K562 (cell line): ENCODE measurements at regions not wholly inside any gene's neighbourhood (a gene's known extent, or its start where the extent isn't known, plus 50 kb on each side); places are given as distances from the start of the nearest gene placed in this dataset.

Experiments
- ATAC-seq: fragments of 200-7000 bp; cut with Tn5 transposase; 3 replicates; pipeline ENCODE4 v1.9.1; 2020; ENCODE audit warnings: moderate library complexity
- BruUV-seq: library from RNA; stranded (reverse); fragments of 400-500 nt; replicated peaks from 2 replicates; lab custom pipeline; 2021; lab: Mats Ljungman, UMichigan
- CTCF ChIA-PET: fragments of 300-600 bp; formaldehyde crosslinking; extraction: SDS; loops from one replicate; lab custom pipeline; 2021; ENCODE audit warnings: low intra/inter-chr PET ratio; lab: Yijun Ruan, JAX
- POLR2A ChIA-PET: fragments of 300-600, 350-650 bp; sonication (Branson Sonifier 250); formaldehyde crosslinking; extraction: SDS; loops from one replicate; lab custom pipeline; 2021; ENCODE audit warnings: antibody characterized with exemption, inconsistent platforms; lab: Yijun Ruan, JAX
- DNase-seq, 4 experiments: peaks; one replicate each; pipeline versions ENCODE4 v3.0.0 to v3.0.0-alpha.2; 2011 to 2018; ENCODE audit warnings: low spot score in 3 of 4, mixed read lengths in 3 of 4; ENCODE audit errors: extremely low read depth in 1 of 4
- FAIRE-seq: peaks from 2 replicates; lab custom pipeline; 2011; peaks lifted over from hg19 to GRCh38; lab: Jason Lieb, UNC
- H2AFZ ChIP-seq: 2 replicates; pipeline ENCODE4 v1.6.0; 2011; ENCODE audit warnings: low read depth, low read length, control low read depth, inconsistent platforms
- H3K27ac ChIP-seq: fragments of 200-600 bp; 3 replicates; pipeline ENCODE4 v1.8.0; 2011; ENCODE audit warnings: low read depth, mild to moderate bottlenecking, control low read depth, inconsistent platforms, low read length, moderate library complexity, mixed read lengths; ENCODE audit errors: extremely low read depth
- H3K27me3 ChIP-seq, 2 experiments: fragments of 300-600 bp in 1 of 2; 2 replicates in 1 of 2; 3 replicates in 1 of 2; pipeline versions ENCODE4 v1.6.0 to v1.8.0; 2011; ENCODE audit warnings: inconsistent platforms in 2 of 2, low read length in 2 of 2, mild to moderate bottlenecking in 1 of 2, mixed read lengths in 1 of 2, moderate library complexity in 1 of 2; ENCODE audit not compliant: control insufficient read depth in 2 of 2, insufficient read depth in 2 of 2
- H3K36me3 ChIP-seq: fragments of 300-600 bp; 3 replicates; pipeline ENCODE4 v1.8.0; 2011; ENCODE audit warnings: mild to moderate bottlenecking, low read length, inconsistent platforms; ENCODE audit not compliant: control insufficient read depth, insufficient read depth
- H3K4me1 ChIP-seq, 2 experiments: fragments of 200-600 bp in 1 of 2; replicated peaks in 1 of 2; 2 replicates in 1 of 2; 3 replicates in 1 of 2; pipeline versions ENCODE4 v1.5.1 to v1.8.0; 2011; ENCODE audit warnings: inconsistent platforms in 2 of 2, low read length in 2 of 2, mild to moderate bottlenecking in 1 of 2, mixed read lengths in 1 of 2, moderate library complexity in 1 of 2; ENCODE audit not compliant: control insufficient read depth in 2 of 2, insufficient read depth in 2 of 2
- H3K4me2 ChIP-seq: 2 replicates; pipeline ENCODE4 v1.6.1; 2011; ENCODE audit warnings: low read length, control low read depth, inconsistent platforms, mixed read lengths; ENCODE audit not compliant: insufficient read depth
- H3K4me3 ChIP-seq: fragments of 200-600 bp; sonication (generic), shearing (Covaris generic); 2 replicates; pipeline ENCODE4 v1.5.1; 2016; ENCODE audit warnings: control low read depth, inconsistent platforms
- H3K79me2 ChIP-seq: fragments of 200-600 bp; 3 replicates; pipeline ENCODE4 v1.8.0; 2011; ENCODE audit warnings: low read length, inconsistent platforms; ENCODE audit not compliant: control insufficient read depth, insufficient read depth
- H3K9ac ChIP-seq, 2 experiments: 2 replicates each; pipeline versions ENCODE4 v1.6.0 to v1.6.1; 2011; ENCODE audit warnings: low read depth in 2 of 2, low read length in 2 of 2, control low read depth in 1 of 2, inconsistent platforms in 1 of 2, mild to moderate bottlenecking in 1 of 2, mixed read lengths in 1 of 2; ENCODE audit not compliant: insufficient read depth in 1 of 2
- H3K9me1 ChIP-seq: one replicate; pipeline ENCODE4 v1.6.0; 2011; ENCODE audit warnings: inconsistent platforms, mild to moderate bottlenecking, low read length, moderate library complexity; ENCODE audit not compliant: control insufficient read depth, insufficient read depth
- H3K9me3 ChIP-seq: replicated peaks from 2 replicates; pipeline ENCODE4 v1.5.1; 2011; ENCODE audit warnings: low read depth, low read length, inconsistent platforms; ENCODE audit not compliant: control insufficient read depth, insufficient read depth
- H4K20me1 ChIP-seq: replicated peaks from 2 replicates; pipeline ENCODE4 v1.6.1; 2011; ENCODE audit warnings: low read length, inconsistent platforms, mixed read lengths; ENCODE audit not compliant: control insufficient read depth, insufficient read depth
- CEBPB ChIP-seq: fragments of 450-650 bp; IDR thresholded peaks from 2 replicates; pipeline ENCODE4 v1.6.1; 2016; ENCODE audit warnings: missing genetic modification characterization, missing compliant biosample characterization
- HEY1 ChIP-seq: fragments of 250-450 bp; sonication (Bioruptor Pico); IDR thresholded peaks from 2 replicates; pipeline ENCODE4 v1.5.0; 2020; ENCODE audit warnings: mild to moderate bottlenecking, moderate library complexity, borderline replicate concordance
- MEF2A ChIP-seq: IDR thresholded peaks from 2 replicates; pipeline ENCODE4 v1.6.1; 2011; ENCODE audit warnings: low read depth, mild to moderate bottlenecking, low read length, moderate library complexity; ENCODE audit not compliant: control insufficient read depth
- MYBL2 ChIP-seq, 2 experiments: fragments of 450-650 bp in 1 of 2; sonication (generic) in 1 of 2; formaldehyde crosslinking in 1 of 2; IDR thresholded peaks; 2 replicates each; pipeline versions ENCODE4 v1.6.1 to v1.8.1; 2017 to 2022; ENCODE audit warnings: borderline replicate concordance in 1 of 2, inconsistent platforms in 1 of 2, low read depth in 1 of 2, mild to moderate bottlenecking in 1 of 2, missing genetic modification reagents in 1 of 2, moderate library complexity in 1 of 2
- ZC3H4 ChIP-seq: sonication (generic); formaldehyde crosslinking; IDR thresholded peaks from 2 replicates; pipeline ENCODE4 v1.9.0; 2021; ENCODE audit warnings: missing genetic modification reagents, borderline replicate concordance
- ZNF830 ChIP-seq: fragments of 250-450 bp; sonication (Bioruptor Pico); IDR thresholded peaks from 2 replicates; pipeline ENCODE4 v1.5.0; 2021; ENCODE audit warnings: mild to moderate bottlenecking
- WGBS: fragments of 100-300 bp; shearing (Covaris generic); methylation state at CpG from one replicate; pipeline ENCODE4 v1.1.6; 2016; ENCODE audit warnings: low coverage, mixed read lengths; ENCODE audit not compliant: insufficient coverage; ENCODE audit errors: missing lambda C conversion rate; 5-methylcytosine and 5-hydroxymethylcytosine counted together
- in situ Hi-C: fragments of 300-500 bp; cut with MboI; formaldehyde crosslinking; loops from 4 replicates; pipeline ENCODE4 v1.15.0; 2018; ENCODE audit warnings: inconsistent platforms, mixed read lengths
- intact Hi-C: fragments of 100-400 bp; cut with micrococcal nuclease; formaldehyde crosslinking; loops from 2 replicates; pipeline ENCODE4 v1.14.2; 2022
- TF ChIP-seq, protein P1 (sequence below): fragments of 200-800 bp; sonication (Bioruptor generic); IDR thresholded peaks from 2 replicates; pipeline ENCODE4 v1.6.1; 2017; ENCODE audit warnings: missing genetic modification characterization, missing compliant biosample characterization
- TF ChIP-seq, protein P2 (sequence below): sonication (generic); formaldehyde crosslinking; IDR thresholded peaks from 2 replicates; pipeline ENCODE4 v1.8.0; 2022; ENCODE audit warnings: mild to moderate bottlenecking, missing genetic modification reagents
- TF ChIP-seq, protein P3 (sequence below): fragments of 450-650 bp; formaldehyde crosslinking; IDR thresholded peaks from 2 replicates; pipeline ENCODE4 v1.4.0; 2022; ENCODE audit warnings: mild to moderate bottlenecking, moderate library complexity

DNA sequence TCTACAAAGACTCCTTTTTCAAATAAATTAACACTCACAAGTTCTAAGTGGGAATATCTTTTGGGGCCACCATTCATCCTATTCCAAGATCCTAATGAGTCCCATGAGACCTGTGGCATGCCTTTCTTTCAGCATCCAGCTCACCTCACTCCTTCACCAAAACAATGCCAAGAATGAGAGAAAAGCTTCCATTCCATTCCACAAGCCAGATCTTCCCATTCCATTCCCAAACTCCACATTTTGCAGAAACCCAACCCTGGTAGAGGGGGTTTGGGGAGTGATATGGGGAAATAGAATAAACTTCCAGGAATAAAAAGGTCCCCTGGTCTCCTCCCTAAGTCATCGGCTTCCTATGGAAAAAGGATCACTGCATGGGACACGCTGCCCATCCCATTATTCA, 392.2 kb downstream of the NPIPA8 start:
- DNase-seq (no peak), ATAC-seq (no peak), FAIRE-seq (no peak)
- no peaks in the 10 kb centered on the region for H3K79me2 ChIP-seq
- peaks cover 0 to 14% of the 10 kb centered on the region in 2 experiments; a peak in 2 of 5 replicates for H3K4me1 ChIP-seq
- no peak overlapping the region for H3K4me2 ChIP-seq
- CTCF ChIA-PET: no interaction called here
- H3K4me3 ChIP-seq: no peak overlapping the region
- no peaks in the 10 kb centered on the region for H3K36me3 ChIP-seq
- H3K27me3 ChIP-seq: no peaks in the 10 kb centered on the region
- POLR2A ChIA-PET: no interaction called here
- 63% methylated on average over 2 of the region's 2 CpGs for WGBS
- TF ChIP-seq CEBPB (tag): no peak
- TF ChIP-seq HEY1 (CRISPR knock-in tag): no peak
- TF ChIP-seq, protein P1, sequence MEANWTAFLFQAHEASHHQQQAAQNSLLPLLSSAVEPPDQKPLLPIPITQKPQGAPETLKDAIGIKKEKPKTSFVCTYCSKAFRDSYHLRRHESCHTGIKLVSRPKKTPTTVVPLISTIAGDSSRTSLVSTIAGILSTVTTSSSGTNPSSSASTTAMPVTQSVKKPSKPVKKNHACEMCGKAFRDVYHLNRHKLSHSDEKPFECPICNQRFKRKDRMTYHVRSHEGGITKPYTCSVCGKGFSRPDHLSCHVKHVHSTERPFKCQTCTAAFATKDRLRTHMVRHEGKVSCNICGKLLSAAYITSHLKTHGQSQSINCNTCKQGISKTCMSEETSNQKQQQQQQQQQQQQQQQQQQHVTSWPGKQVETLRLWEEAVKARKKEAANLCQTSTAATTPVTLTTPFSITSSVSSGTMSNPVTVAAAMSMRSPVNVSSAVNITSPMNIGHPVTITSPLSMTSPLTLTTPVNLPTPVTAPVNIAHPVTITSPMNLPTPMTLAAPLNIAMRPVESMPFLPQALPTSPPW (CRISPR knock-in tag): no peak
- no peak for TF ChIP-seq MEF2A
- TF ChIP-seq, protein P2, sequence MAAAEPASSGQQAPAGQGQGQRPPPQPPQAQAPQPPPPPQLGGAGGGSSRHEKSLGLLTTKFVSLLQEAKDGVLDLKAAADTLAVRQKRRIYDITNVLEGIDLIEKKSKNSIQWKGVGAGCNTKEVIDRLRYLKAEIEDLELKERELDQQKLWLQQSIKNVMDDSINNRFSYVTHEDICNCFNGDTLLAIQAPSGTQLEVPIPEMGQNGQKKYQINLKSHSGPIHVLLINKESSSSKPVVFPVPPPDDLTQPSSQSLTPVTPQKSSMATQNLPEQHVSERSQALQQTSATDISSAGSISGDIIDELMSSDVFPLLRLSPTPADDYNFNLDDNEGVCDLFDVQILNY (CRISPR knock-in tag): no peak
- TF ChIP-seq MYBL2 (IDR thresholded peaks at IDR 0.05; ENCODE audit: low read depth): no peak
- no peak for TF ChIP-seq MYBL2 (CRISPR knock-in tag; IDR thresholded peaks at IDR 0.05; ENCODE audit: borderline replicate concordance)
- TF ChIP-seq, protein P3, sequence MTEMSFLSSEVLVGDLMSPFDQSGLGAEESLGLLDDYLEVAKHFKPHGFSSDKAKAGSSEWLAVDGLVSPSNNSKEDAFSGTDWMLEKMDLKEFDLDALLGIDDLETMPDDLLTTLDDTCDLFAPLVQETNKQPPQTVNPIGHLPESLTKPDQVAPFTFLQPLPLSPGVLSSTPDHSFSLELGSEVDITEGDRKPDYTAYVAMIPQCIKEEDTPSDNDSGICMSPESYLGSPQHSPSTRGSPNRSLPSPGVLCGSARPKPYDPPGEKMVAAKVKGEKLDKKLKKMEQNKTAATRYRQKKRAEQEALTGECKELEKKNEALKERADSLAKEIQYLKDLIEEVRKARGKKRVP (CRISPR knock-in tag): no peak
- TF ChIP-seq ZC3H4 (CRISPR knock-in tag): no peak
- no peak for TF ChIP-seq ZNF830 (CRISPR knock-in tag)
- no TSS peak for BruUV-seq
- H4K20me1 ChIP-seq: no peaks in the 10 kb centered on the region
- no peaks in the 10 kb centered on the region for H3K9me1 ChIP-seq
- intact Hi-C loops: no loop called here
- no peak overlapping the region; the same call in 2 of the 3 replicates for H3K27ac ChIP-seq
- H3K9ac ChIP-seq: no peak overlapping the region
- in situ Hi-C loops: no loop called here
- no peaks in the 10 kb centered on the region for H3K9me3 ChIP-seq
- no peak overlapping the region for H2AFZ ChIP-seq
